Hepatic stellate cell (primary cell): ENCODE measurements at regions not wholly inside any gene's neighbourhood (a gene's known extent, or its start where the extent isn't known, plus 50 kb on each side); places are given as distances from the start of the nearest gene placed in this dataset.

Source experiments
- DNase-seq: peaks from one replicate; pipeline ENCODE4 v3.0.0; 2011; ENCODE audit warnings: low spot score

GRCh38 chr13:40456397-40456953 is 210.0 kb downstream of the FOXO1 start:
- DNase-seq: no peak

DNA sequence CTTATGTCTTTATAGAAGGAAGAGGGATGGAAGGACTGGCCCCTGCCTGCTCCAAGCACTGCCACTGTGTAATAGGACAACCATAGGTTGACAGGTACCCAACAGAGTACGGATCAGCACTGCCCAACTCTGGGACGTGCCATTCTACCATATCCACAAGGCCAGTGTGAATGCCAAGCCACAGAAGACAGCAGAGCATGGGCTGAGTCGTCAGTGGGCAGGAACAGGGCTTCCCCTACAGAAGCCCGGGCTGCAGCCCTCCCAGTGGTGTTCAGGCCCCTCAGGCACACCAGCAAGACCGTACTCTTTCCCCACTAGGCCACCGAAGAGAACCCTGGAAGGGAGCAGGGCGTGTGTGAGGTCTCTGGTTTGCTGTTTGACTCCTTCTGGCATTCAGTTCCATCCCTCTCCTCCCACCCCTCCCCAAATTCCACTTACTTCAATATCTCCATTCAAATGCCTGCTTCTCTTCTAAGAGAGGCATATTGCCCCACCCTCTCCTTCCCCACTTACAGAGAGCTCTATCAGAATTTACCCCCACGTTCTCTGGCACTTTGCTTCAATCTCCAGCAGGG is 209.4 kb downstream of the FOXO1 start:
- DNase-seq: no peak

DNA sequence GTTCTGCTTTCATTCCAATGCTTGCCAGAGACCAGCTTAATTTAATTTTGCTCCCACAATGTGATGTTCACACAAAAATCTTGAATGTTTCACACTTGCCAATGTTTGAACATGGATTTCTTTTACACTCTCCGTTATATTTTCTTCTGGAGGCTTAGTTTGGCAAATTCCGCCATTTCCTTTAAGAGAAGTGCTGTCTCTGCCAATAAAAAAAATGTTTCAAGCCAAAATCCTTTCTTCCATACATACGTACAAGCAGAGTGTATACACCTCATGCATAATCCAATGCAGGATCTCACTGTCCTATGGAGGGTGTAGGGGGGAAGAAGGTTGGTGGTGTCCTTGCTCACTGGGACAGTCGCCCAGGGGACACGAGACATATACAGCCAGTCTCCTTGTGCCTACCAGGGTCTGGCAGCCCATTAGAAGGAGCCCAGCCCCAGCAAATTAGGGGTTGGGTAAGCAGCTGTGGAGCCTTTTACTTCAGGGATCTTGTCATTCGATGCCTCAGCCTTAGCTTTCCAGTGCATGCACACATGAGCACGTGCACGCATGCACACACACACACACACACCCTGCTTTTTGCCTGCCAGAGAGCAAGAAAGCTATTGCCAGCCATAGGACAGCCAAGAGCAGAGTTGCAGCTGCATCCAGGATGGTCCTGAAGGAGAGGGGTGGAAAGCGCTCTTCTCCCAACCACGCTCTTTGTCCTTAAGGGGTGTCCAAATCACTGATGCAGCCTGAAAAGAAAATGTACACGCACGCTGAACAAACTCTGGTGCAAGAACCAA is 208.3 kb downstream of the FOXO1 start:
- no peak for DNase-seq

GRCh38 chr13:40458720-40458990 is 207.8 kb downstream of the FOXO1 start:
- DNase-seq: no peak

DNA sequence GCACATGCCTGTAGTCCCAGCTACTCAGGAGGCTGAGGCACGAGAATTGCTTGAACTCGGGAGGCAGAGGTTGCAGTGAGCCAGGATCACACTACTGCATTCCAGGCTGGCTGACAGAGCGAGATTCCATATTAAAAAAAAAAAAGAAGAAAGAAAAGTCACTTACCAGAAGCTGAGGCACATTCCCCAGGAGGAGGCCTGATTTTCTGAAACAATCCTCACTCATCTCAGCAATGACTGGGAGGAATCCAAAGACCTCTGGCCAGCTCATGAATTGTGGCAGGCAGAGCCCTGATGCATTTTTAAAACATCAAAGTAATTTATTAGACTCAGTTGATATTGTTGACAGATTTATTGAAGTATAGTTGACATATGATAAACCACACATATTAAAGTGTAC is 206.3 kb downstream of the FOXO1 start:
- DNase-seq: no peak

DNA sequence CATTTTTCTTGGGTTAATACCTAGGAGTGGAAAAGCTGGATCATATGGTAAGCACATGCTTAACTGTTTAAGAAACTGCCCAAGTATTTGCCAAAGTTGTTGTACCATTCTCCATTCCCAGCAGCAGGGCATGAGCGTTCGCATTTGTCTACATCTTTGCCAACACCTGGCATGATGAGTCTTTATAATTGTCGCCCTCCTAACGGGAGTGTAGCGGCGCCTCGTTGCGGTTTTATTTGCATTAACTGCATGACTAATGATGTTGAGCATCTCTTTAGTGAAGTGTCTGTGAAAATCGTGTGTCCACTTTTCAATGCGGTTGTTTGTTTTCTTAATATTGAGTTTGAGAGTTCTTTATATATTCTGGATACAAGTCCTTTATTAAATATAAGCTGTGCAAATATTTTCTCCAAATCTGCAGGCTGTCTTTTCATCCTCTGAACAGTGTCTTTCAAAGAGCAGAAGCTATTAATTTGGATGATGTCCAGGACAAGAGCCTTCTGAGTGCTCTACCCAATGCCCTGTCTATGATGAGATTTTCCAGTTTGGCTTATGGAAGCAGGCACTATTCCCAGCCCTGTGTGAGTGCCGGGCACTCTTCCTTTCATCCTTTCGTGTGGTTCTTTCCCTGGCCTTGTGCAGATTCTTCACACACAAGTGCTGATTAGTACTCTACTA is 202.0 kb downstream of the FOXO1 start:
- no peak for DNase-seq

GRCh38 chr13:40465015-40465390 is 201.4 kb downstream of the FOXO1 start:
- DNase-seq: no peak

GRCh38 chr13:40466272-40466671 is 200.2 kb downstream of the FOXO1 start:
- no peak for DNase-seq

DNA sequence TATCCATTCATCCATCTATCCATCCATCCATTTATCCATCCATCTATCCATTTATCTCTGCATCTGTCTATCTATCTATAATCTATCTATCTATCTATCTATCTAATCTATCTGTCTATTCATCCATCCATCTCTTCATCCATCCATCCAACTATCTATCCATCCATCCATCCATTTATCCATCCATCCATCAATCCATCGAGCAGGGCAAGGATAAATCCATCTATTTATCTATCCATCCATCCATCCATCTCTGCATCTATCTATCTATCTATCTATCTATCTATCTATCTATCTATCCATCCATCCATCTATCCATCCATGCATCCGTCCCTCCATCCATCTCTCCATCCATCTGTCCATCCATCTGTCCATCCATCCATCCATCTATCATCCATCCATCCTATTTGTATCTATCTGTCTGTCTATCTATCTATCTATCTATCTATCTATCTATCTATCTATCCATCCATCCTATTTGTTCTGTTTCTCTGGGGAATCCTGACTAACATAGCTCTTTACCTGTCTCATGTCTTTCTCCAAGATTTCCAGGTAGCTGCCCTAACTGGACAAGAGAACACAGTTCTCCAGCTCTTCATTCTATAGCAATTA is 198.1 kb downstream of the FOXO1 start:
- no peak for DNase-seq

- no peak for DNase-seq
Observed at GRCh38 chr13:40469581-40470310, 196.7 kb downstream of the FOXO1 start.

GRCh38 chr13:40470660-40471059 is 195.8 kb downstream of the FOXO1 start:
- DNase-seq: no peak

DNA sequence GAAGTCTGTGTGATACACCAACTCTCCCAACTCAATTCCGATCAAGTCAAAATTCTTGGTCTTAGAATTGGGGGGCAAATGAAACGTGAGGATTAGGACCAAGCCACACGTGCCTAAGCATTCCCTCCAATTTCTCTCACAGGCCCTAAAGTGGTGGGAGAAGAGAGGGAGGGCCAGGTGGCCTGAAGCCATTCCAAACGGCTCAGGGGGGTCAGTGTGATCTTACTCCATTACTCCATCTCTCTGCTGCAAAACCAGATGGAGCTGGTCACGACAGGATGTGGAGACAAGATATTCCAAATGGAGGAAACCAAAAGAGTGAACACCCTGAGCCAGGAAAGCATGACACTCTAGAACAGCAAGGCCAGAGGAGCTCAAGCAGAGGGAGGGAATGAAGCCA is 195.4 kb downstream of the FOXO1 start:
- no peak for DNase-seq

GRCh38 chr13:40471911-40472310 is 194.5 kb downstream of the FOXO1 start:
- DNase-seq: no peak

GRCh38 chr13:40472427-40473220 is 193.8 kb downstream of the FOXO1 start:
- no peak for DNase-seq

DNA sequence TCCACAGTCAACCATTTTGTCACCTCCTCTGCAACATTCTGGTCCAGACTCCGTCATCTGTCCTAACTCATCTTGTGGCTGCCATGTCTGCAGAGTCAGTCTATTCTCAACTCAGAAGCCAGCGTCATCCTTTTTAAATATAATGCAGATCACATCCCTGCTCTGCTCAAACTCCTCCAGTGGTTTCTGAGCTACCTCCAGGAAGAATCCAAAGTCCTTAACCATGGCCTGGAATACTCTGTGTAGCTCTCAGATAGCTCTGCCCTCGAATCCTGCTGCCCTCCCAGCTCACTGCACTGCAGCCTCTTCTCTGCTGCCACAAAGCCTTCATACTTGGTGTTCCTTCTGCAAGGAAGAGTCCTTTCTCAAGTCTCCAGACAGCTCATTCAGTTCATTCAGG is 190.8 kb downstream of the FOXO1 start:
- no peak for DNase-seq

- peak; percentile 73 for DNase-seq
Observed at GRCh38 chr13:40476175-40476958, 190.1 kb downstream of the FOXO1 start.

DNA sequence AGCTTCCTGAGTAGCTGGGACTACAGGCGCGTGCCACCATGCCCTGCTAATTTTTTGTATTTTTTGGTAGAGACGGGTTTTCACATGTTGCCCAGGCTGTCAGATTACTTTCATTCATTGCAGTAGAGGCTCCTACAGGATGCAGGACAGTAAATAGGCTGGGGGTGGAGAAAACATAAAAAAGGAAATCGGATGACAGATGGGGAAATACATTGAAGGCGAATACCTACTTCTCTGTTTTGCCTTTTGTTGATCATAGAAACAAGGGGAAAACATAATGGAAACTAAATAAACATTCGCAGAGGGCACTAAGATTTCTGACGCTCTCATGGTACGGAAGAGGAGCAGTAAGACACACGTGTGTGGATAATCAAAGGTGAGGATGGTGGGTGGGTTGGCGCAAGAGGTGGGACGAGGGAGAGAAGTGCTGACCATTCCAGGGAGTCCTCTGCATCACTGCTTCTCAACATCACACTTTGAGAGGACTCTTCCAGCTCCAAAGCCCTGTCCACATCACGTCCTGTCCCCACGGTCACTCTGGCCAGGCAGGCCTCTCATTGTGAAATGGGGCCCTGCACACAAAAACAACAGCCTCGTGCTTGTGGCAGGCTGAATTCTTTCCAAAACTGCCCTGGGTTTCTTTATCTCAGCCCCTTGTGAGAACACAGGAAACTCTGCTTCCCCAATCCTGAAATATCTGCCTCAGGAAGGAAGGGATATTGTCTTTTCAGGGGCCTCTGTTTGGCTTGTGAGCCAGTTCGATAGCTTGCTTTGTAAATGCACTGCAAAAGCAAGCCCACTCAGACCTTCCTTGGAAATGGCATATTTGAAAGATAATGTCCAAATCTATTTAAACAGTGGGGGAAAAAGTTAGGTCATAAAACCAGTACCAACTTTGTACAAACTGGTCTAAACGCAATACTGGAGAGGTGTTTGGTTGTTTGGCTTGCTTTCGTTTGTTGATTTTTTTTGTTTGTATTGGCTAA is 188.5 kb downstream of the FOXO1 start:
- no peak for DNase-seq

DNA sequence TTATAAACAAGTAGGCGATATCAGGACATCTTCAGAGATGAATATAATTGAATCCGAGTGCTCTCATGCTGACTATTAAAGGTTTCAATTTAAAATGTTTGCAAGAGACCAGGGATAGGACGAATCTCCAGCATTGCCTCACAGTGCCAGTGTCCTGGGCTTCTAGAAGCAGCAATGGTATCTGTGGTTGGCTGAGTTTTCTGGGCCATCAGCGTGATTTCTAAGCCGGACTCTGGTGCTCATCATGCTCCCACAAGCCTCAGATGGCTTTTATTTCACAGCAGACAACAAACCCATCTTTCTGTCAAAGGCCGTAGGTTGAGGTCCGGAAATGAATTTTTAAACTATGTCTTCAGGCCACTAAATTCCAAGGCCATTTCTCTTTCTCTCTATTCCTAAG is 187.7 kb downstream of the FOXO1 start:
- no peak for DNase-seq

DNA sequence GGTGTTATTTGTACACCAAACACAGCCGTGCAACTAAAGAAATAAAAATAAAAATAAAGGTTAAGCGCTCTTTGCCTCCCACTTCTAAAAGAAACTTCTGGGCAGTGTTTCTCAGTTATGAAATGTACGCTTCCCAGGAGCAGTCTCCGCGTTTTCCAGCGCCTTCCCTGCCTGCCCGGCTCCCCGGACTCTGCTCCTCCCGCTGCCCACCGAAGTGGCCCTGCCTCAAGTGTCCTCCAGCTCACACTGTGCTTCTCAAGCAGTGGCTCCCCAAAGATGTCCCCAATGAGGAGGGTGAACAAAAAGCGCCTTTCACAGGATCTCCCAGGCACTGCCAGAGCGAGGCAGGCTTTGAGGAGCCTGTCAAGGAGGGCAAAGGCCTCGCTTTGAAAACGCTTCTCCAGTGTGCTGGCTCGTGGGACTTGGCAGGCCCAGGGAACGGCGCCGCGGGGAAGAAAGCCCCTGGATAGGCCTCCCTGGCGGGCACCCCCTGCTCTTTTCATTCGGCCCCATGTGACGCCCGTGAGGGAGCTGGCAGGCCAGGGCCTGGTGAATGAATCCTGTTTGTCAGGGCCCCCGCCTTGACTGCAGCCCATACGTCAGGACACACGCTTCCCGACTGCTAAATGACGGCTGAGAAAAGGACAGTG is 187.1 kb downstream of the FOXO1 start:
- no peak for DNase-seq
